ENCODE measurements at regions not wholly inside any gene's neighbourhood (a gene's known extent, or its start where the extent isn't known, plus 50 kb on each side); places are given as distances from the start of the nearest gene placed in this dataset.
"Not testable (repeated sequence)": the region's sequence is repeated elsewhere in the genome, so short reads cannot be mapped to it uniquely, and the experiment has no call there.

- DNase-seq, result no peak
Measured at GRCh38 chr2:175599966-175600831, 401.9 kb downstream of the LNPK start.

- DNase-seq, result no peak
Measured at GRCh38 chr2:175597286-175597685, 404.8 kb downstream of the LNPK start.

GRCh38 chr2:175595139-175595538, 406.9 kb downstream of the LNPK start:
- no peak for DNase-seq

GRCh38 chr2:175593686-175594525, 408.2 kb downstream of the LNPK start:
- DNase-seq, result not testable (repeated sequence)

GRCh38 chr2:175588213-175588612, 406.7 kb upstream of the ATP5MC3 start:
- not testable (repeated sequence) for DNase-seq

- DNase-seq, result no peak
Measured at GRCh38 chr2:175585496-175585895, 404.0 kb upstream of the ATP5MC3 start.

- no peak for DNase-seq
Measured at GRCh38 chr2:175580652-175581051, 399.1 kb upstream of the ATP5MC3 start.

GRCh38 chr2:175579646-175580045, 398.1 kb upstream of the ATP5MC3 start:
- DNase-seq, result no peak

- no peak for DNase-seq
Measured at GRCh38 chr2:175577368-175577970, 396.0 kb upstream of the ATP5MC3 start.

- no peak for DNase-seq
Measured at GRCh38 chr2:175576875-175577274, 395.4 kb upstream of the ATP5MC3 start.

GRCh38 chr2:175576270-175576669, 394.8 kb upstream of the ATP5MC3 start:
- no peak for DNase-seq

- DNase-seq, result no peak
Measured at GRCh38 chr2:175575346-175576258, 394.1 kb upstream of the ATP5MC3 start.

GRCh38 chr2:175574069-175574468, 392.6 kb upstream of the ATP5MC3 start:
- DNase-seq, result no peak

GRCh38 chr2:175571078-175571653, 389.7 kb upstream of the ATP5MC3 start:
- no peak for DNase-seq

GRCh38 chr2:175568109-175568730, 386.7 kb upstream of the ATP5MC3 start:
- DNase-seq, result no peak

GRCh38 chr2:175567435-175568061, 386.0 kb upstream of the ATP5MC3 start:
- DNase-seq, result no peak

GRCh38 chr2:175560521-175561169, 379.1 kb upstream of the ATP5MC3 start:
- no peak for DNase-seq

GRCh38 chr2:175559613-175560012, 378.1 kb upstream of the ATP5MC3 start:
- DNase-seq, result no peak

- no peak for DNase-seq
Measured at GRCh38 chr2:175557810-175558377, 376.4 kb upstream of the ATP5MC3 start.

- DNase-seq, result no peak
Measured at GRCh38 chr2:175553910-175554309, 372.4 kb upstream of the ATP5MC3 start.

Measured in CD4-positive, alpha-beta T cell treated with Interleukin-17A for 4 hours (primary cell).